ENCODE measurements at regions not wholly inside any gene's neighbourhood (a gene's known extent, or its start where the extent isn't known, plus 50 kb on each side); places are given as distances from the start of the nearest gene placed in this dataset.

- peak overlapping the region; percentile 30 for H3K27ac ChIP-seq
- H3F3A ChIP-seq (ENCODE audit: insufficient read depth): peaks cover 17% of the 10 kb centered on the region; the same call in 1 of the 2 replicates
- TF ChIP-seq EZH2phosphoT487 (IDR thresholded peaks at IDR 0.05; ENCODE audit: insufficient read depth, low read depth) (no peak), EZH2 (IDR thresholded peaks at IDR 0.05; ENCODE audit: insufficient read depth, poor library complexity, severe bottlenecking) (no peak)
- no peak overlapping the region for H3K9ac ChIP-seq
- no peaks in the 10 kb centered on the region for H3K9me3 ChIP-seq (ENCODE audit: low read depth)
- H3K36me3 ChIP-seq (ENCODE audit: low read depth): no peaks in the 10 kb centered on the region
- peak; percentile 64 for DNase-seq
- H3K4me2 ChIP-seq (ENCODE audit: unreplicated experiment): peak overlapping the region; percentile 42
- peaks cover 33% of the 10 kb centered on the region for H3K4me1 ChIP-seq (ENCODE audit: insufficient read depth)
- no peaks in the 10 kb centered on the region for H3K79me2 ChIP-seq (ENCODE audit: insufficient read depth)
- H3K4me3 ChIP-seq: no peak overlapping the region
- no peaks in the 10 kb centered on the region for H3K27me3 ChIP-seq (replicated peaks; ENCODE audit: insufficient read depth)
- in situ Hi-C loops (cut with MboI): no loop called here
- WGBS, 2 experiments (ENCODE audit: low coverage in 1 of 2, low lambda C conversion rate in 2 of 2, missing lambda C conversion rate in 2 of 2): 17 to 39% methylated on average over 1 of the region's 1 CpG
- no peaks in the 10 kb centered on the region for H4K20me1 ChIP-seq (ENCODE audit: insufficient read depth)
- no peaks in the 10 kb centered on the region for H3K9me2 ChIP-seq (ENCODE audit: insufficient read depth)
- H2AFZ ChIP-seq: no peak overlapping the region
Observed at GRCh38 chr2:122098306-122098705, 342.9 kb downstream of the TSN start.

GRCh38 chr2:122100346-122100745, 344.9 kb downstream of the TSN start:
- Histone ChIP-seq H2AFZ (no peak overlapping the region), H3K4me3 (no peak overlapping the region), H3K9ac (no peak overlapping the region; the same call in 1 of the 2 replicates), H3K9me3 (ENCODE audit: low read depth) (no peaks in the 10 kb centered on the region), H3F3A (ENCODE audit: insufficient read depth) (peaks cover 17% of the 10 kb centered on the region; the same call in 1 of the 2 replicates), H3K4me2 (ENCODE audit: unreplicated experiment) (no peak overlapping the region), H3K79me2 (ENCODE audit: insufficient read depth) (no peaks in the 10 kb centered on the region), H3K36me3 (ENCODE audit: low read depth) (no peaks in the 10 kb centered on the region), H3K4me1 (ENCODE audit: insufficient read depth) (peaks cover 33% of the 10 kb centered on the region), H4K20me1 (ENCODE audit: insufficient read depth) (no peaks in the 10 kb centered on the region), H3K9me2 (ENCODE audit: insufficient read depth) (no peaks in the 10 kb centered on the region), H3K27ac (peak overlapping the region; percentile 45), H3K27me3 (replicated peaks; ENCODE audit: insufficient read depth) (no peaks in the 10 kb centered on the region)
- 9 to 13% methylated on average over 2 of the region's 2 CpGs for WGBS, 2 experiments (ENCODE audit: low coverage in 1 of 2, low lambda C conversion rate in 2 of 2, missing lambda C conversion rate in 2 of 2)
- peak; percentile 56 for DNase-seq
- TF ChIP-seq EZH2 (IDR thresholded peaks at IDR 0.05; ENCODE audit: insufficient read depth, poor library complexity, severe bottlenecking): no peak
- no peak for TF ChIP-seq EZH2phosphoT487 (IDR thresholded peaks at IDR 0.05; ENCODE audit: insufficient read depth, low read depth)
- in situ Hi-C loops (cut with MboI): no loop called here

GRCh38 chr2:122100756-122101155, 345.3 kb downstream of the TSN start:
- DNase-seq: peak; percentile 39
- peaks cover 33% of the 10 kb centered on the region for H3K4me1 ChIP-seq (ENCODE audit: insufficient read depth)
- in situ Hi-C loops (cut with MboI): no loop called here
- no peak overlapping the region for H3K4me3 ChIP-seq
- H3K27me3 ChIP-seq (replicated peaks; ENCODE audit: insufficient read depth): no peaks in the 10 kb centered on the region
- H3K27ac ChIP-seq: peak overlapping the region; percentile 45
- H2AFZ ChIP-seq: no peak overlapping the region
- TF ChIP-seq EZH2 (IDR thresholded peaks at IDR 0.05; ENCODE audit: insufficient read depth, poor library complexity, severe bottlenecking) (no peak), EZH2phosphoT487 (IDR thresholded peaks at IDR 0.05; ENCODE audit: insufficient read depth, low read depth) (no peak)
- H3K36me3 ChIP-seq (ENCODE audit: low read depth): no peaks in the 10 kb centered on the region
- no peak overlapping the region for H3K4me2 ChIP-seq (ENCODE audit: unreplicated experiment)
- H3F3A ChIP-seq (ENCODE audit: insufficient read depth): peaks cover 17% of the 10 kb centered on the region; the same call in 1 of the 2 replicates
- no peaks in the 10 kb centered on the region for H4K20me1 ChIP-seq (ENCODE audit: insufficient read depth)
- H3K9ac ChIP-seq: no peak overlapping the region; the same call in 1 of the 2 replicates
- H3K9me3 ChIP-seq (ENCODE audit: low read depth): no peaks in the 10 kb centered on the region
- H3K79me2 ChIP-seq (ENCODE audit: insufficient read depth): no peaks in the 10 kb centered on the region
- no peaks in the 10 kb centered on the region for H3K9me2 ChIP-seq (ENCODE audit: insufficient read depth)

GRCh38 chr2:122101319-122101718, 345.9 kb downstream of the TSN start:
- Histone ChIP-seq H3K27ac (peak overlapping the region; percentile 45), H3K4me2 (ENCODE audit: unreplicated experiment) (no peak overlapping the region), H3K79me2 (ENCODE audit: insufficient read depth) (no peaks in the 10 kb centered on the region), H3F3A (ENCODE audit: insufficient read depth) (peaks cover 17% of the 10 kb centered on the region; the same call in 1 of the 2 replicates), H3K27me3 (replicated peaks; ENCODE audit: insufficient read depth) (no peaks in the 10 kb centered on the region), H4K20me1 (ENCODE audit: insufficient read depth) (no peaks in the 10 kb centered on the region), H3K4me1 (ENCODE audit: insufficient read depth) (peaks cover 33% of the 10 kb centered on the region), H2AFZ (no peak overlapping the region), H3K4me3 (no peak overlapping the region), H3K36me3 (ENCODE audit: low read depth) (no peaks in the 10 kb centered on the region), H3K9me3 (ENCODE audit: low read depth) (no peaks in the 10 kb centered on the region), H3K9me2 (ENCODE audit: insufficient read depth) (no peaks in the 10 kb centered on the region), H3K9ac (no peak overlapping the region)
- TF ChIP-seq EZH2phosphoT487 (IDR thresholded peaks at IDR 0.05; ENCODE audit: insufficient read depth, low read depth) (no peak), EZH2 (IDR thresholded peaks at IDR 0.05; ENCODE audit: insufficient read depth, poor library complexity, severe bottlenecking) (no peak)
- DNase-seq: peak; percentile 6
- in situ Hi-C loops (cut with MboI): no loop called here
- 51 to 59% methylated on average over 5 of the region's 5 CpGs for WGBS, 2 experiments (ENCODE audit: low coverage in 1 of 2, low lambda C conversion rate in 2 of 2, missing lambda C conversion rate in 2 of 2)
